IMR-90 (cell line): ENCODE measurements at regions not wholly inside any gene's neighbourhood (a gene's known extent, or its start where the extent isn't known, plus 50 kb on each side); places are given as distances from the start of the nearest gene placed in this dataset.

Experiments
- ATAC-seq: fragments of 200-7000 bp; cut with Tn5 transposase; 2 replicates; pipeline ENCODE4 v1.9.1; 2020; ENCODE audit warnings: low read depth, mild to moderate bottlenecking, moderate library complexity
- BruUV-seq: library from RNA; stranded (reverse); fragments of 400-500 nt; replicated peaks from 2 replicates; lab custom pipeline; 2021; lab: Mats Ljungman, UMichigan
- CTCF ChIA-PET: fragments of 300-600 bp; formaldehyde crosslinking; extraction: SDS; loops from one replicate; lab custom pipeline; 2021; ENCODE audit warnings: antibody characterized with exemption; lab: Yijun Ruan, JAX
- POLR2A ChIA-PET: fragments of 300-600 bp; sonication (Branson Sonifier 250); formaldehyde crosslinking; loops from one replicate; lab custom pipeline; 2022; ENCODE audit warnings: antibody characterized with exemption; ENCODE audit not compliant: unreplicated experiment; lab: Charles Lee
- DNase-seq: peaks from one replicate; pipeline ENCODE4 v3.0.0; 2013
- H2AFZ ChIP-seq: replicated peaks from 2 replicates; pipeline ENCODE3; 2013; ENCODE audit warnings: low read length, mild to moderate bottlenecking; ENCODE audit not compliant: poor library complexity
- H2AK5ac ChIP-seq: 2 replicates; pipeline ENCODE4 v1.6.1; 2013; ENCODE audit warnings: low read depth, low read length, inconsistent platforms
- H2AK9ac ChIP-seq: replicated peaks from 2 replicates; pipeline ENCODE3; 2013; ENCODE audit warnings: mild to moderate bottlenecking, low read depth, low read length, moderate library complexity; ENCODE audit not compliant: poor library complexity
- H2BK120ac ChIP-seq: 2 replicates; pipeline ENCODE4 v1.6.1; 2013; ENCODE audit warnings: low read depth, low read length, inconsistent platforms
- H2BK15ac ChIP-seq: 3 replicates; pipeline ENCODE4 v1.6.1; 2013; ENCODE audit warnings: low read depth, low read length, inconsistent platforms
- H2BK20ac ChIP-seq: 2 replicates; pipeline ENCODE4 v1.6.1; 2013; ENCODE audit warnings: low read depth, mild to moderate bottlenecking, inconsistent platforms, low read length, moderate library complexity
- H2BK5ac ChIP-seq: 2 replicates; pipeline ENCODE4 v1.6.1; 2013; ENCODE audit warnings: mild to moderate bottlenecking, low read depth, low read length, inconsistent platforms; ENCODE audit not compliant: poor library complexity, severe bottlenecking
- H3K14ac ChIP-seq: replicated peaks from 2 replicates; pipeline ENCODE4 v1.6.1; 2013; ENCODE audit warnings: low read depth, low read length, inconsistent platforms
- H3K18ac ChIP-seq: 2 replicates; pipeline ENCODE4 v1.6.1; 2013; ENCODE audit warnings: low read depth, low read length, control low read depth
- H3K23ac ChIP-seq: 2 replicates; pipeline ENCODE4 v1.6.1; 2013; ENCODE audit warnings: low read depth, low read length, inconsistent platforms
- H3K27ac ChIP-seq: 2 replicates; pipeline ENCODE4 v1.5.1; 2013; ENCODE audit warnings: mild to moderate bottlenecking, control low read depth, low read length; ENCODE audit not compliant: insufficient read depth
- H3K27me3 ChIP-seq: 2 replicates; pipeline ENCODE4 v1.6.1; 2013; ENCODE audit warnings: low read length; ENCODE audit not compliant: control insufficient read depth, insufficient read depth
- H3K36me3 ChIP-seq: 2 replicates; pipeline ENCODE4 v1.6.1; 2013; ENCODE audit warnings: low read length, mixed read lengths; ENCODE audit not compliant: control insufficient read depth, insufficient read depth
- H3K4ac ChIP-seq: 2 replicates; pipeline ENCODE4 v1.6.1; 2013; ENCODE audit warnings: low read depth, low read length, inconsistent platforms
- H3K4me1 ChIP-seq: 2 replicates; pipeline ENCODE4 v1.6.1; 2013; ENCODE audit warnings: low read length, mixed read lengths; ENCODE audit not compliant: control insufficient read depth, insufficient read depth
- H3K4me2 ChIP-seq: 2 replicates; pipeline ENCODE4 v1.6.1; 2013; ENCODE audit warnings: low read depth, mild to moderate bottlenecking, control low read depth, low read length, moderate library complexity
- H3K4me3 ChIP-seq: 2 replicates; pipeline ENCODE4 v1.5.1; 2013; ENCODE audit warnings: low read depth, mild to moderate bottlenecking, control low read depth, low read length, moderate library complexity; ENCODE audit not compliant: insufficient read depth
- H3K56ac ChIP-seq: 2 replicates; pipeline ENCODE4 v1.6.1; 2013; ENCODE audit warnings: low read length, inconsistent platforms; ENCODE audit not compliant: insufficient read depth; ENCODE audit errors: extremely low read depth
- H3K79me1 ChIP-seq, 2 experiments: 2 replicates each; pipeline ENCODE4 v1.6.1; 2013; ENCODE audit warnings: low read length in 2 of 2, inconsistent platforms in 1 of 2, low read depth in 1 of 2
- H3K9ac ChIP-seq: 2 replicates; pipeline ENCODE4 v1.6.1; 2013; ENCODE audit warnings: low read depth, low read length, control low read depth
- H3K9me1 ChIP-seq: 2 replicates; pipeline ENCODE4 v1.6.1; 2013; ENCODE audit warnings: low read length, inconsistent platforms; ENCODE audit not compliant: insufficient read depth
- H3K9me3 ChIP-seq: 2 replicates; pipeline ENCODE4 v1.6.1; 2013; ENCODE audit warnings: low read length; ENCODE audit not compliant: control insufficient read depth, insufficient read depth
- H4K20me1 ChIP-seq: 2 replicates; pipeline ENCODE4 v1.6.1; 2013; ENCODE audit warnings: low read length, inconsistent platforms; ENCODE audit not compliant: insufficient read depth
- H4K5ac ChIP-seq: 2 replicates; pipeline ENCODE4 v1.6.1; 2013; ENCODE audit warnings: mild to moderate bottlenecking, low read depth, low read length, control low read depth
- H4K8ac ChIP-seq, 2 experiments: 2 replicates each; pipeline ENCODE4 v1.6.1; 2013; ENCODE audit warnings: low read depth in 2 of 2, low read length in 2 of 2, control low read depth in 1 of 2, inconsistent platforms in 1 of 2
- H4K91ac ChIP-seq: 2 replicates; pipeline ENCODE4 v1.6.1; 2013; ENCODE audit warnings: low read depth, low read length, inconsistent platforms; ENCODE audit not compliant: insufficient read depth
- MAZ ChIP-seq: IDR thresholded peaks from 2 replicates; pipeline ENCODE4 v1.6.1; 2012; ENCODE audit warnings: low read depth, mild to moderate bottlenecking, low read length, improper control_type of control experiment, moderate library complexity, borderline replicate concordance
- MXI1 ChIP-seq: IDR thresholded peaks from 2 replicates; pipeline ENCODE4 v1.6.1; 2012; ENCODE audit warnings: low read depth, mild to moderate bottlenecking, low read length, moderate library complexity, borderline replicate concordance
- WGBS, 2 experiments: methylation state at CpG; one replicate each; pipeline versions ENCODE4 v1.1.5 to v1.1.7; 2013; ENCODE audit warnings: missing lambda C conversion rate in 2 of 2; ENCODE audit not compliant: insufficient read length in 1 of 2; ENCODE audit errors: extremely low coverage in 2 of 2; 5-methylcytosine and 5-hydroxymethylcytosine counted together
- dilution Hi-C: fragments of 300-500 bp; cut with HindIII; formaldehyde crosslinking; loops from one replicate; pipeline ENCODE4 v1.14.3; 2018; ENCODE audit warnings: low sequenced_read_pairs; ENCODE audit not compliant: unreplicated experiment
- in situ Hi-C: fragments of 300-500 bp; cut with MboI; formaldehyde crosslinking; loops from 3 replicates; pipeline ENCODE4 v1.14.3; 2019; ENCODE audit warnings: low sequenced_read_pairs, inconsistent platforms, mixed read lengths
- intact Hi-C: fragments of 100-400 bp; cut with micrococcal nuclease; formaldehyde crosslinking; loops from 2 replicates; pipeline ENCODE4 v1.10.0; 2022
- TF ChIP-seq, protein P1 (sequence below): fragments of 150-350 bp; IDR thresholded peaks from 2 replicates; pipeline ENCODE4 v1.6.1; 2017; ENCODE audit warnings: mild to moderate bottlenecking, antibody characterized with exemption, low read length, low read depth

DNA sequence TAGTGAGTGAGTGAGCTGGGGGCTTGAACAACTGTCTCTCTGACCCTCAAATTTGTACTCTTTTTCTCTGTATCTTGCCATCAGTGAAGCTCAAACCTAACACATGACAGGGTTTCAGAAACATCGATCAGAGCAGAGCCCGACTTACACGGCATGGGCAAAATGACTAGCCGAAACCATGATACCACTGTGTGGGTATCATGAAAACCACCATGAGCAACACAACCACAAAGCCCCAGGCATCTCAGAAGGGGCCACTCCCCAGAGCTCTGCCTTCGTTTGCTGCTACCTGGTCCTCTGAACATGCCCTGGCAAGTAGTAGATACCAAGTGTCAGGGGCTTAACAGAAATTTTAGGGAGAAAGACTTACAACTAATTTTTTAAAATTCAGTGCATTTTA lies 308.5 kb downstream of the WDR11 start:
- ATAC-seq (no peak), DNase-seq (no peak)
- H4K91ac ChIP-seq = no peak overlapping the region
- H2AK5ac ChIP-seq = no peak overlapping the region
- no peak overlapping the region for H3K56ac ChIP-seq
- ChIA-PET CTCF (no interaction called here), POLR2A (no interaction called here)
- no peak overlapping the region for H3K9ac ChIP-seq
- H2BK20ac ChIP-seq = no peak overlapping the region
- H2AFZ ChIP-seq = no peak overlapping the region
- TF ChIP-seq MAZ (no peak), MXI1 (no peak)
- TF ChIP-seq, protein P1, sequence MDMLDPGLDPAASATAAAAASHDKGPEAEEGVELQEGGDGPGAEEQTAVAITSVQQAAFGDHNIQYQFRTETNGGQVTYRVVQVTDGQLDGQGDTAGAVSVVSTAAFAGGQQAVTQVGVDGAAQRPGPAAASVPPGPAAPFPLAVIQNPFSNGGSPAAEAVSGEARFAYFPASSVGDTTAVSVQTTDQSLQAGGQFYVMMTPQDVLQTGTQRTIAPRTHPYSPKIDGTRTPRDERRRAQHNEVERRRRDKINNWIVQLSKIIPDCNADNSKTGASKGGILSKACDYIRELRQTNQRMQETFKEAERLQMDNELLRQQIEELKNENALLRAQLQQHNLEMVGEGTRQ = no peak
- no peak overlapping the region for H4K5ac ChIP-seq
- no peaks in the 10 kb centered on the region for H3K36me3 ChIP-seq
- H3K4me2 ChIP-seq = no peak overlapping the region
- peaks cover 5% of the 10 kb centered on the region; the same call in 1 of the 2 replicates for H3K9me3 ChIP-seq
- WGBS, 2 experiments = no CpG with 5 or more reads among the region's 5 CpGs
- H2AK9ac ChIP-seq = no peak overlapping the region
- H2BK15ac ChIP-seq = no peak overlapping the region
- no peaks in the 10 kb centered on the region for H3K4me1 ChIP-seq
- intact Hi-C loops = no loop called here
- no peak overlapping the region for H3K27ac ChIP-seq
- no peak overlapping the region for H4K8ac ChIP-seq
- no peaks in the 10 kb centered on the region for H3K27me3 ChIP-seq
- H3K4ac ChIP-seq = no peak overlapping the region
- no peak overlapping the region for H2BK5ac ChIP-seq
- H4K20me1 ChIP-seq = no peaks in the 10 kb centered on the region
- no peak overlapping the region for H3K14ac ChIP-seq
- H2BK120ac ChIP-seq = no peak overlapping the region
- H3K79me1 ChIP-seq = no peaks in the 10 kb centered on the region
- BruUV-seq = no TSS peak
- H3K4me3 ChIP-seq = no peak overlapping the region
- dilution Hi-C loops = no loop called here
- no peak overlapping the region for H3K18ac ChIP-seq
- no peak overlapping the region for H3K23ac ChIP-seq
- H3K9me1 ChIP-seq = no peaks in the 10 kb centered on the region
- in situ Hi-C loops = no loop called here
